Right lobe of liver (tissue), 4 donors: ENCODE measurements at regions not wholly inside any gene's neighbourhood (a gene's known extent, or its start where the extent isn't known, plus 50 kb on each side); places are given as distances from the start of the nearest gene placed in this dataset.

Experiments used
- POLR2A ChIP-seq: fragments of 450-650 bp; IDR thresholded peaks from one replicate; pipeline ENCODE4 v1.6.1; 2017; ENCODE audit warnings: antibody characterized with exemption, mild to moderate bottlenecking
- TF ChIP-seq, protein P1 (sequence below), 4 donors: fragments of 200-600 bp in 3 of 4; fragments of 450-650 bp in 1 of 4; IDR thresholded peaks; one replicate each; pipeline versions ENCODE4 v1.5.1 to v1.8.0; 2016 to 2022; ENCODE audit warnings: antibody characterized with exemption in 4 of 4, mild to moderate bottlenecking in 2 of 4
- donor health status: DM: no; HTN: no; CAD: no.
- donor health status: DM: no; HTN: no; CAD: no.
- donor health status: DM: no; HTN: yes; CAD: no.

DNA sequence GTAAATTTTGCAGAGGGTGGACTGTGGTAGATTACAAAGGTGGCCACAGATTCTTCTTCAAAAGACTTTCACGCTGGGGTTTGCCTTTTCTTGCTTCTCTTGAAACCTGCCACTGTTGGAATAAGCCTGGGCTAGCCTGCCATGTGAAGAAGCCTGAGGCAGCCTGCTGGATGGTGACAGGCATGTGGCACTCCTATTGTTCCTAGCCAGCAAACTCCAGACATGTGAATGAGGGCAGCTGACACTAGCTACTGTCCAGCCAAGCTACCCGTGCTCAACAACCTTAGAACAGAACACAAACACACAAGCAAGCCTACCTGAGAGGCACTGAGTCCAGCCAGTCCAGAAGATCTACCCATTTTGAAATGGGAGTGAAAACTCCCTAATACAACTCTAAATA is 322.7 kb upstream of the LARGE1 start:
- TF ChIP-seq, protein P1, sequence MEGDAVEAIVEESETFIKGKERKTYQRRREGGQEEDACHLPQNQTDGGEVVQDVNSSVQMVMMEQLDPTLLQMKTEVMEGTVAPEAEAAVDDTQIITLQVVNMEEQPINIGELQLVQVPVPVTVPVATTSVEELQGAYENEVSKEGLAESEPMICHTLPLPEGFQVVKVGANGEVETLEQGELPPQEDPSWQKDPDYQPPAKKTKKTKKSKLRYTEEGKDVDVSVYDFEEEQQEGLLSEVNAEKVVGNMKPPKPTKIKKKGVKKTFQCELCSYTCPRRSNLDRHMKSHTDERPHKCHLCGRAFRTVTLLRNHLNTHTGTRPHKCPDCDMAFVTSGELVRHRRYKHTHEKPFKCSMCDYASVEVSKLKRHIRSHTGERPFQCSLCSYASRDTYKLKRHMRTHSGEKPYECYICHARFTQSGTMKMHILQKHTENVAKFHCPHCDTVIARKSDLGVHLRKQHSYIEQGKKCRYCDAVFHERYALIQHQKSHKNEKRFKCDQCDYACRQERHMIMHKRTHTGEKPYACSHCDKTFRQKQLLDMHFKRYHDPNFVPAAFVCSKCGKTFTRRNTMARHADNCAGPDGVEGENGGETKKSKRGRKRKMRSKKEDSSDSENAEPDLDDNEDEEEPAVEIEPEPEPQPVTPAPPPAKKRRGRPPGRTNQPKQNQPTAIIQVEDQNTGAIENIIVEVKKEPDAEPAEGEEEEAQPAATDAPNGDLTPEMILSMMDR (IDR thresholded peaks at IDR 0.05), result no peak
- no peak for TF ChIP-seq POLR2A
